Mucosa of stomach (tissue), 1 donor: ENCODE measurements at regions not wholly inside any gene's neighbourhood (a gene's known extent, or its start where the extent isn't known, plus 50 kb on each side); places are given as distances from the start of the nearest gene placed in this dataset.

Experiments
- H3K27me3 ChIP-seq: one replicate; pipeline ENCODE4 v1.7.0; 2013; ENCODE audit warnings: mild to moderate bottlenecking, low read length; ENCODE audit not compliant: control insufficient read depth, insufficient read depth
- H3K36me3 ChIP-seq: one replicate; pipeline ENCODE4 v1.7.0; 2013; ENCODE audit warnings: low read length; ENCODE audit not compliant: control insufficient read depth, insufficient read depth
- H3K4me1 ChIP-seq: one replicate; pipeline ENCODE4 v1.7.0; 2013; ENCODE audit warnings: mild to moderate bottlenecking, low read length; ENCODE audit not compliant: control insufficient read depth, insufficient read depth
- H3K4me3 ChIP-seq: one replicate; pipeline ENCODE4 v1.7.0; 2013; ENCODE audit warnings: low read length
- H3K9ac ChIP-seq: one replicate; pipeline ENCODE4 v1.7.0; 2013; ENCODE audit warnings: mild to moderate bottlenecking, low read length, moderate library complexity
- H3K9me3 ChIP-seq: one replicate; pipeline ENCODE4 v1.7.0; 2013; ENCODE audit warnings: mild to moderate bottlenecking, low read length, moderate library complexity; ENCODE audit not compliant: control insufficient read depth
- donor health status: Pancreatic carcinoma.

DNA sequence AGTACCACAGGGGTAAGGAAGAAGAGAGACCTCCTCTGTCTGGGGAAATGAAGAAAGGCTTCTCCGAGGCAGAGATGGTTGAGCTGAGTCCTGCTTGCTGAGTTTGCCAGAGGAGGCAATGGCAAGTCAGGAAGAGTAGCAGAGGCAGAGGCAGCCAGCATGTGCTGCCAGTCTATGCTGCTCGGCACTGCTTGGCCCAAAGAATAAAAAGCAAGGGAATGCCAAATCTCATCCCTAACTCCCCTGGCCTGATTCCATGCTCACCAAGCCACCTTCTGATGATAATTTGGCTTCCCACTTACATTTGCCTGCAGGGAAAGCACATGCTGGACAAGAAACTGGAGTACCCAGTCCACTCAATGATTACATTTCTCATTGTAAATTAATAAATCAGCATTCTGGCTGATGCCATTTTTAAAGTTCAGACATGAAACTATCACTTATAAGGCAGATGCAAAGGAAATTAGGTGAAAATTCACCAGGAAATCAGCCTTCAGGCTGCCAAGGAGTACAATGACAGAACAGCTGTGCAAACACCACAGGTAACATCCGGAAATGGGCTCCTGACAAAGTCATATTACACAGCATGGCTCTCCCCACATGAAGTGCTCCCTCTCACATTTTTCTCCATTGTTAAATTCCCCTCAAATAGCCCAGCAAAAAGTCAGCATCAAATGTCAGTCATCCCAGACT is 245.9 kb downstream of the MTERF1 start:
- Histone ChIP-seq H3K36me3 (no peaks in the 10 kb centered on the region), H3K4me3 (no peak overlapping the region), H3K9ac (no peak overlapping the region), H3K9me3 (no peaks in the 10 kb centered on the region), H3K27me3 (no peaks in the 10 kb centered on the region), H3K4me1 (no peaks in the 10 kb centered on the region)

DNA sequence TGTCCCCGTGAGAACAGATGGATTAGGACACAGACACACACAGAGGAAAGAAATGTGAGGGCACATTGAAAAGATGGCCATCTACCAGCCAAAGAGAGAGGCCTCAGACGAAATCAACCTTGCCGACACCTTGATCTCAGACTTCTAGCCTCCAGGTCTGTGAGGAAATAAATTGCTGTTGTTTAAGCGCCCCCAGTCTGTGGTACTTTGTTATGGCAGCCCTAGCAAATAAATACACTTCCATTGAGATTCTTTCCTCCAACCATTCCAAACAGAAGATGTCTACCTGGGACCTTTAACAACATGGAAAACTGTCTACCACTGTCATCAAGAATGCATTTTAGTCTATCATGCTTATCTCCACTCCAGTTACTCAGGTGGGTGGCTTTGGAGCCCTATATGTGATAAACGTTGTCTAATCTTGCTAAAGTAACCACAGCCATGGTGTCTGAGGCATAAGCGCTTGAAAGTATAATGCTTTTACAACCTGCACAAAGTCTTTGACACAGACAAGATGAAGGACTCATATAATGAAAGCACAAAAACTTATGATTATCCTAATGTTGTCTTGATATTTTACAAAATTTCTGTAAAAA is 244.3 kb downstream of the MTERF1 start:
- Histone ChIP-seq H3K9ac (no peak overlapping the region), H3K4me1 (no peaks in the 10 kb centered on the region), H3K9me3 (no peaks in the 10 kb centered on the region), H3K27me3 (no peaks in the 10 kb centered on the region), H3K4me3 (no peak overlapping the region), H3K36me3 (no peaks in the 10 kb centered on the region)

DNA sequence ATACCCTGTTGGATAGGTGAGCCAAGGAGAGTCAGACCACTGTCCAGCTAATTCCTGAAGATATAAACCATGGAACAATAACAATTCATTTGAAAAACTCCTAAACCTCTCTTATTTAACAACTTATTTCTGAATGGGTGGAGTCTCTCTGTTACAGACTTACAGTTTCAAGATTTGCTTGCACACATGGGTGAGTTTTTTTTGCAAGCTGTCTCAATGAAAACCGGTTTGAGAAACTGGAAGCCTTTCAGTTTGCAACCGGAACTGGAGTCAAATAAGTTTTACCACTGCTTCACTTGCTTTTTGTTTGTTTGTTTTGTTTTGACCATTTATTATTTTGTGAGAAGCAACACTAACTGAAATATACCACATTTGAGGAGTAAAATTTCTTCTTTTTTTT is 243.8 kb downstream of the MTERF1 start:
- H3K9ac ChIP-seq, result no peak overlapping the region

DNA sequence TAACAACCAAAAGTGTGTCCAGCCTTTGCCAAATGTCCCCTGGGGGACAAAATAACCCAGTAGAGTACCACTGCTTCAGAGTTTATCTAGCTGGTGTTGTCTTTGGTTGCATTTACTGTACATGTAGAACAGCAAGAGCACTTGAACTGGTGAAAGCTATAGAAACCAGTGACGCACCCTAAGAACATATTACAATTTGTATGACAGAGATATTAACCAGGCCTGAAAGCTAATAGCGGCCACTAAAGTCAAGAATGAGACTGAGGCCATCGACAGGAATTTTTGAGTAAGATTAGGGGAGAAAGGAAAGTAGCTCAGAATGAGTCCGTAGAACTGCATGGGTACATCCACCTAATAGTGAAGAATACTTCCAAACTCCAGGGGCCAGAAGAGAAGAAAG is 236.2 kb downstream of the MTERF1 start:
- Histone ChIP-seq H3K9ac (no peak overlapping the region), H3K4me1 (no peaks in the 10 kb centered on the region), H3K36me3 (no peaks in the 10 kb centered on the region), H3K27me3 (no peaks in the 10 kb centered on the region), H3K4me3 (no peak overlapping the region), H3K9me3 (no peaks in the 10 kb centered on the region)

More for the DNA sequence above, 243.8 kb downstream of the MTERF1 start:
- H3K4me3 ChIP-seq, result no peak overlapping the region
- H3K27me3 ChIP-seq, result no peaks in the 10 kb centered on the region
- no peaks in the 10 kb centered on the region for H3K4me1 ChIP-seq
- H3K36me3 ChIP-seq, result no peaks in the 10 kb centered on the region
- H3K9me3 ChIP-seq, result no peaks in the 10 kb centered on the region

DNA sequence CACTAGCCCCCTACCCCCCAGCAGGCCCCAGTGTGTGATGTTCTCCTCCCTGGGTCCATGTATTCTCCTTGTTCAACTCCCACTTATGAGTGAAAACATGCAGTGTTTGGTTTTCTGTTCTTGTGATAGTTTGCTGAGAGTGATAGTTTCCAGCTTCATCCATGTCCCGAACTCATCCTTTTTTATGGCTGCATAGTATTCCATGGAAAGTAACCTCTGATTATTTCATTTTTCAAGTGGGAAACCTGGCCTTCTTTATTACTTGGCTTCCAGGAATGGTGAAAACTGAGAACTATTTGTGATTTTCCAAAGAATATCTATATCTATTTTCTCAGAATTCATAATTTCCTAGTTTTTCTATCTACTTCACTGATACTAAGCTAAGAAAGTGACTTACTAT is 235.0 kb downstream of the MTERF1 start:
- H3K4me1 ChIP-seq, result no peaks in the 10 kb centered on the region
- H3K4me3 ChIP-seq, result no peak overlapping the region
- no peaks in the 10 kb centered on the region for H3K36me3 ChIP-seq
- H3K9ac ChIP-seq, result no peak overlapping the region
- H3K27me3 ChIP-seq, result no peaks in the 10 kb centered on the region
- H3K9me3 ChIP-seq, result no peaks in the 10 kb centered on the region

DNA sequence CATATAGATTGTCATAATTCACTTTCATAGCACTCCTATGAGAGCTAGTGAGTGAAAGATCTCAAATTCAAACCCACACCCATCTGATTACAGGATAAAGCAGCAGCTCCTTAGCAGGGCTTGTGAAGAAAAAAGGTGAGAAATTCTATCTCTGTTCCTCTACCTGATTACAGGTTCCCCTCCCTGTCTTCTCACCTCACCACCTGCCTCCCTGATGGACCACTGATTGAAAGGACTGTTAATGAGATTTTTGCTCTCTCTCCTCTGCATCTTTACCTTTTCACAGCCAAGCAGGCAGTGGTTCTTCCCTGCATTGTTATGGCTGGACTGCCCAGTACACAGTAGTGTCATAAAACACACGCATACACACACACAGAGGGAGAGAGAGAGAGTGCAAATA is 228.5 kb downstream of the MTERF1 start:
- H3K4me3 ChIP-seq, result no peak overlapping the region
- H3K9ac ChIP-seq, result no peak overlapping the region
- no peaks in the 10 kb centered on the region for H3K4me1 ChIP-seq
- no peaks in the 10 kb centered on the region for H3K36me3 ChIP-seq
- H3K9me3 ChIP-seq, result no peaks in the 10 kb centered on the region
- H3K27me3 ChIP-seq, result no peaks in the 10 kb centered on the region

DNA sequence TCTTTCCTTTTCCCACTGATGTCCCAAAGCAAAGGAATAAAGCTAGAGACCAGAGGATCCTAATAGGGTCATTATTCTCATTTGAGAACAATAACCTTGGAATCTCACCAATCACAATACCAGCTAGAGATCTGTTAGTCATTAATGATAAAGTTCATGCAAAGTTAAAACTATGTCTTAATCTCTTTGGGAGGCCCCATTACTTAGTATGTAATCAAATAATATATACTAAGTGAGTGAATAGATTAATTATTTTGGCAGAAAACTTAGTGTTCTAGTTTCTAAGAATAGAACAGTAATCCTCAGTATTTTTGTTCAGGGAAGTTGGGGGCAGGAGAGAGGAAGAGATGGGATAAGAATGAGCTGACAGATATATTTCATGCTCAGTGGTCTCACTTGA is 227.2 kb downstream of the MTERF1 start:
- Histone ChIP-seq H3K36me3 (no peaks in the 10 kb centered on the region), H3K4me1 (no peaks in the 10 kb centered on the region), H3K27me3 (no peaks in the 10 kb centered on the region), H3K9me3 (no peaks in the 10 kb centered on the region), H3K4me3 (no peak overlapping the region), H3K9ac (no peak overlapping the region)

DNA sequence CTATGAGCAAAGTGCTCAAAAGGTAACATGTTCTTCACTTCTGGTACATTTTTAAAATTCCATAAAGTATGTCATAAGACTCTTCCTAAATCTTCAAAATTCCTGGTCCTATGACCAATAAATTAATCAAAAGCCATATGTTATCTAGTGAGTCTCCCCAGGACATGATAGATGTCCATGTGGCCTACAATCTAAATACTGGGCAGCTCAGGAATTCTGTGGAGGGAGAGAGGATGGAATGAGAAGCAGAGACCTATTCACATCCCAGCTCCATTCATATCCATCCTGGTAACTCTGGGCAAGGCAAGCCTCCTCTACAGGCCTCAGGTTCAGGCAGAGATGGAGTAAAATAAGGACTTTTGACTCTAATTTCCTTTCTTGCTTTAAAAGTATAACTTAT is 224.8 kb downstream of the MTERF1 start:
- Histone ChIP-seq H3K4me3 (no peak overlapping the region), H3K36me3 (no peaks in the 10 kb centered on the region), H3K9ac (no peak overlapping the region), H3K4me1 (no peaks in the 10 kb centered on the region), H3K27me3 (no peaks in the 10 kb centered on the region), H3K9me3 (no peaks in the 10 kb centered on the region)

DNA sequence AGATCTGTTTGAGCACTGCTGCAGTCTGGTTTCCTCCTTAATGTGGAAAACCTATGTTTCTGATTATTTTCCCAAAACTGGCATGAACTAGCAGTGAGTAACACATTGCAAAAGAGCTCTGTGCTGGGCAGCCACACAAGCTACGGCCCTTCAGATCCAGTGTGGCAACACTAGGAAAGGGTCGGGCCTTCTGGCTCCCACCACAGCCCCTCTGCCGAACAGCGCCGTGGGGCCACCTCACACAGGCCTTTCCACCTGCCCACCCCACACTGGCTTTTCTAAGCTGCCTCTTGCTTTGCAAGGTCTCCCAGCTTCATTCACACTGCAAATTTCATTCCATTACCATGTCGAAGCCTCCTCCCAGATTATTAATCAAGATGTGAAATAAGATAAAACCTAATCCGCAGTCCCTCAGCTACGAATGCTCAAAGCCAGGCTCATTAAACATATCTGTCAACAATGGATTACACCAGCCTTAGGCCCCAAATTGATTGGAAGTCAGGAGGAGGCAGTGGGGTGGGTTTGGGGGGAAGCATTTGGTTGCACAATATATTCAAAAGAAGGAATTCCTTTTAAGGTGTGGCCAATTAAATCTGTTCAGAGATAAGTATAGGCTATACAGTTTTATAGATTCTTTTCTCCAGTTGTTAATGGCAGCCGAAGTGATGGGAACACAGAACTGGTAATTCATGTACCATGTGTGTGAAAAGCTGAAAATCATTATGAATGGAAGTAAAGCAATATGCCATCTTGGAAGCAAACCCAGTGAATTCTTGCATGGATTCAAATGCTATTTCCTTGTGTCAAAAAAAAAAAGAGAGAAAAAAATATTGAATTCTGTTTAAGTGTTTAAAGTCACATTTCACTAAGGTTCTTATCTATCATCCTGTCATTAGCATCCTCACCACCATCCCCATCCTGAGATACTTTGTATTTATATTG is 223.7 kb downstream of the MTERF1 start:
- Histone ChIP-seq H3K4me1 (no peaks in the 10 kb centered on the region), H3K9me3 (no peaks in the 10 kb centered on the region), H3K36me3 (no peaks in the 10 kb centered on the region), H3K27me3 (no peaks in the 10 kb centered on the region), H3K4me3 (no peak overlapping the region), H3K9ac (no peak overlapping the region)

DNA sequence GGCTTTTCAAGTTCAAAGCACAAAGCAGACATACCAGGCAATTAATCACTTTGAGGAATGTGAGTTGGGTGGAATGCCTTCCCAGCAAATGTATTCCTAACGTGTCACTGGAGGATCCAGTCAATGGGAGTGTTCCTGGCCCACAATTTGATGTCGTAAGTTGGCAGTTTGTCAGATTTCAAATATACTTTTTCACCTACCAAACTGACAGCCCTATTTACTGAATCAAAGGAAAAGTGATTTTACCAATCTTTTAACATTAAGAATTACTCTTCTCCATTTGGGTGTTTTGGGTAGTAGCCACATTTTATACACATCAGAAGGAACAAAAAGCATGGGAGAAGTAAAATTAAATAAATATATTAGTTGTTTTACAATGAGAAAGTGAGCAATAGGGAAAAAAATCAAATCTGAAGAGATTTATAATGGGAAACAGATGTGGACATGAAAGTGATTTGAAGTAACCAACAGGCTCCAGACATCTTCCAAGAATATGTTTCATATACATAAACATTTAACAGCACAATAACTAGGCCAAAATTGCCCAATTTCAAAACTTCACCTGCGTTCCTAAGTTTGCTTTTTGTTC is 222.9 kb downstream of the MTERF1 start:
- H3K36me3 ChIP-seq, result no peaks in the 10 kb centered on the region
- H3K4me1 ChIP-seq, result no peaks in the 10 kb centered on the region
- H3K27me3 ChIP-seq, result no peaks in the 10 kb centered on the region
- H3K9me3 ChIP-seq, result no peaks in the 10 kb centered on the region
- no peak overlapping the region for H3K4me3 ChIP-seq
- no peak overlapping the region for H3K9ac ChIP-seq

DNA sequence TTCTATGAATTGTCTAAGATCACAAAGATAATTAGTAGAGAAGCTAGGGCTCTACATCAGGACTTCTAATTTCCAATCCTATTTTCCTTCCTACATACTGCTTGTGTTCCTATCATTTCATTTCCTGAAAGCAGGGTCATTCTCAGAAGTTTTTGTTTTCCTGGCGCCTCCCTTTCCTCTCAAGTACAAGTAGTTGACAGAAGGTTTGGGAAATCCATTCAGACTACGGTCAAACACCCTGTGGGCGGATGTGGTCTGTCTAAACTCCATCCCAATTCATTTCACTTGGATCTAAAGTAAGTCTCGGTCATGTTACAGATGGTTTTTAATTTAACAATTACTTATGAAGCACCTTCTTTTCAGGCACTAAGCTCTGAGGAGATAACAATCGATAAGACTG is 221.4 kb downstream of the MTERF1 start:
- H3K9me3 ChIP-seq, result no peaks in the 10 kb centered on the region
- H3K27me3 ChIP-seq, result no peaks in the 10 kb centered on the region
- no peaks in the 10 kb centered on the region for H3K36me3 ChIP-seq
- H3K4me1 ChIP-seq, result no peaks in the 10 kb centered on the region
- H3K9ac ChIP-seq, result no peak overlapping the region
- H3K4me3 ChIP-seq, result no peak overlapping the region
